ENCODE measurements at regions not wholly inside any gene's neighbourhood (a gene's known extent, or its start where the extent isn't known, plus 50 kb on each side); places are given as distances from the start of the nearest gene placed in this dataset.

- Mint-ChIP-seq H3K4me3 (no peak overlapping the region), H3K27me3 (peaks cover 16% of the 10 kb centered on the region), H3K4me1 (ENCODE audit: low read depth) (peaks cover 6% of the 10 kb centered on the region), H3K36me3 (ENCODE audit: low read depth) (no peaks in the 10 kb centered on the region), H3K27ac (no peak overlapping the region), H3K9me3 (no peaks in the 10 kb centered on the region)
- DNase-seq (no peak), ATAC-seq (no peak)
- POLR2A ChIA-PET = no interaction called here
- intact Hi-C loops (cut with micrococcal nuclease) = no loop called here
- CTCF ChIA-PET = no interaction called here
- no peak for TF ChIP-seq CTCF (IDR thresholded peaks at IDR 0.05)
Measured at GRCh38 chr10:4470231-4470835, 355.7 kb upstream of the AKR1E2 start.

- ChIA-PET POLR2A (no interaction called here), CTCF (interaction anchor here (1.2 kb wide), 1 partner anchor 15 kb away, joined by 3 read pairs; no protein-coding TSS in a partner anchor)
- ATAC-seq (no peak), DNase-seq (no peak)
- H3K9me3 Mint-ChIP-seq = no peaks in the 10 kb centered on the region
- H3K4me3 Mint-ChIP-seq = no peak overlapping the region
- no peaks in the 10 kb centered on the region for H3K4me1 Mint-ChIP-seq (ENCODE audit: low read depth)
- intact Hi-C loops (cut with micrococcal nuclease) = no loop called here
- peaks cover 13% of the 10 kb centered on the region for H3K27me3 Mint-ChIP-seq
- no peak for TF ChIP-seq CTCF (IDR thresholded peaks at IDR 0.05)
- no peaks in the 10 kb centered on the region for H3K36me3 Mint-ChIP-seq (ENCODE audit: low read depth)
- H3K27ac Mint-ChIP-seq = no peak overlapping the region
Measured at GRCh38 chr10:4467481-4467880, 358.5 kb upstream of the AKR1E2 start.

DNA sequence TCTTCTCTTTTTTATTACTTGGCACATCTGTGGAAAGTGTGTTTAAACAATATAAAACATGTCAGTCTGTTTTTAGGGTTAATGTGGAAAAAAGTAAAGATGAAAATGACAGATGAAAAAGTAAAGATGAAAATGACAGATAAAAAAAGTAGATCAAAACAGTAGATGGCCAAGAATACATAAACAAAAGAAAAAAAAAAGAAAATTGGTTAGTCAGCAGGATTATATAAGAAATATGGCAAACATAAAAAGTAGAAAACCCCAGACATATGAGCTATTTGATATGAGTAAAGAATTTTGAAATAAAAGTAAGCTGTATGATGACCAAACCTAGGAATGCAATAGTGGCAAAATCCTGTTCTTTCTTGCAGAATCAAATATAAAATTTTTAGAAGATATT lies 365.7 kb upstream of the AKR1E2 start:
- Mint-ChIP-seq H3K4me3 (no peak overlapping the region), H3K4me1 (ENCODE audit: low read depth) (no peaks in the 10 kb centered on the region), H3K27me3 (peaks cover 3% of the 10 kb centered on the region), H3K36me3 (ENCODE audit: low read depth) (no peaks in the 10 kb centered on the region), H3K9me3 (no peaks in the 10 kb centered on the region), H3K27ac (no peak overlapping the region)
- intact Hi-C loops (cut with micrococcal nuclease) = no loop called here
- POLR2A ChIA-PET = no interaction called here
- no peak for TF ChIP-seq CTCF (IDR thresholded peaks at IDR 0.05)
- no peak for DNase-seq
- CTCF ChIA-PET = no interaction called here
- no peak for ATAC-seq

GRCh38 chr10:4459531-4459930 lies 366.5 kb upstream of the AKR1E2 start:
- Mint-ChIP-seq H3K27ac (no peak overlapping the region), H3K4me1 (ENCODE audit: low read depth) (no peaks in the 10 kb centered on the region), H3K9me3 (no peaks in the 10 kb centered on the region), H3K36me3 (ENCODE audit: low read depth) (no peaks in the 10 kb centered on the region), H3K27me3 (peaks cover 3% of the 10 kb centered on the region), H3K4me3 (no peak overlapping the region)
- ChIA-PET CTCF (no interaction called here), POLR2A (no interaction called here)
- intact Hi-C loops (cut with micrococcal nuclease) = no loop called here
- ATAC-seq = no peak
- no peak for TF ChIP-seq CTCF (IDR thresholded peaks at IDR 0.05)
- DNase-seq = no peak

DNA sequence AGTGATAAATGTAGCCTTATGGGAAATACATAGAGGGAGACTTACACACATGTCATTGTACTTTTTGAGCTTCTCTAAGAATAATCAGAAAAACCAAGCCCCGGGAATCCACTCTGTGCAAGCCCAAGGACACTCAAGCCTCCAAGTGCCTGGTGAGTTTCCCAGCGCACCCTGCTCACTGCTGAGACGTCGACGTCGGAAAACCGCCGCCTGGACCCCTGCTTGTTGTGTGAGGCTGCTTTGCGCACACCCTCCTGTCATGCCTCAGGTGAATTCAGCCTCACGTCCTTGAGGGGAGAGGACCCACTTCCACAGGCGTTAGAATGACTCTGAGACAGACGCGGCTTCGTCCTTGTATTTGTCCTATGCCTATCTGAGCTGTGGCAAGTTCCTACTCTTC lies 368.4 kb upstream of the AKR1E2 start:
- Mint-ChIP-seq H3K36me3 (ENCODE audit: low read depth) (no peaks in the 10 kb centered on the region), H3K27me3 (peaks cover 5% of the 10 kb centered on the region), H3K4me3 (no peak overlapping the region), H3K4me1 (ENCODE audit: low read depth) (no peaks in the 10 kb centered on the region), H3K27ac (no peak overlapping the region), H3K9me3 (no peaks in the 10 kb centered on the region)
- DNase-seq (no peak), ATAC-seq (no peak)
- intact Hi-C loops (cut with micrococcal nuclease) = no loop called here
- ChIA-PET CTCF (no interaction called here), POLR2A (no interaction called here)
- no peak for TF ChIP-seq CTCF (IDR thresholded peaks at IDR 0.05)
